ENCODE measurements at regions not wholly inside any gene's neighbourhood (a gene's known extent, or its start where the extent isn't known, plus 50 kb on each side); places are given as distances from the start of the nearest gene placed in this dataset.

DNA sequence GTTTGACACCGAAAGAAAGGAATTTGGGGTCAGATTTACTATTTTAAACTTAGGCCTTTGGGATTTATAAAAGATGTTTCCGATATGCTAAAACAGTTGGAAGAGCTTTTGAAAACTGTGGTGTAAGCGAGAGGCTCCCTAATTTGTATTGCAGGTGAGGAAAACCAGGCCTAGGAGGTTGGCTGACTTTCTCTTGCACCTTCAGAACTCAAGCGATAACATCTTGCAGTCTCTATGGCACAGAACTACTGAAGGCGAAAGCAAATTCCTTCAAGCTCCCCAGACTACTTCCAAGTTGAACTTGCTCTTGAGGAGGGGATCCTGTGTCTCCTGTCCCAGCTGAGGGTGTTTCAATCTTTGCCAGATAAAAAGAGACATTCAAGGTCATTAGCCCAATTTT is 685.7 kb downstream of the ADGRL2 start:
- no peak for TF ChIP-seq POLR2A (IDR thresholded peaks at IDR 0.05)
- TF ChIP-seq, protein P1, sequence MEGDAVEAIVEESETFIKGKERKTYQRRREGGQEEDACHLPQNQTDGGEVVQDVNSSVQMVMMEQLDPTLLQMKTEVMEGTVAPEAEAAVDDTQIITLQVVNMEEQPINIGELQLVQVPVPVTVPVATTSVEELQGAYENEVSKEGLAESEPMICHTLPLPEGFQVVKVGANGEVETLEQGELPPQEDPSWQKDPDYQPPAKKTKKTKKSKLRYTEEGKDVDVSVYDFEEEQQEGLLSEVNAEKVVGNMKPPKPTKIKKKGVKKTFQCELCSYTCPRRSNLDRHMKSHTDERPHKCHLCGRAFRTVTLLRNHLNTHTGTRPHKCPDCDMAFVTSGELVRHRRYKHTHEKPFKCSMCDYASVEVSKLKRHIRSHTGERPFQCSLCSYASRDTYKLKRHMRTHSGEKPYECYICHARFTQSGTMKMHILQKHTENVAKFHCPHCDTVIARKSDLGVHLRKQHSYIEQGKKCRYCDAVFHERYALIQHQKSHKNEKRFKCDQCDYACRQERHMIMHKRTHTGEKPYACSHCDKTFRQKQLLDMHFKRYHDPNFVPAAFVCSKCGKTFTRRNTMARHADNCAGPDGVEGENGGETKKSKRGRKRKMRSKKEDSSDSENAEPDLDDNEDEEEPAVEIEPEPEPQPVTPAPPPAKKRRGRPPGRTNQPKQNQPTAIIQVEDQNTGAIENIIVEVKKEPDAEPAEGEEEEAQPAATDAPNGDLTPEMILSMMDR (IDR thresholded peaks at IDR 0.05) = no peak

All from uterus (tissue), 2 donors.